NCI-H226 (cell line): ENCODE measurements at regions not wholly inside any gene's neighbourhood (a gene's known extent, or its start where the extent isn't known, plus 50 kb on each side); places are given as distances from the start of the nearest gene placed in this dataset.

Experiments used
- DNase-seq: peaks from one replicate; pipeline ENCODE4 v3.0.0-alpha.2; 2015

- no peak for DNase-seq
Observed at GRCh38 chr6:108734271-108734922, 113.8 kb upstream of the ARMC2 start.

DNA sequence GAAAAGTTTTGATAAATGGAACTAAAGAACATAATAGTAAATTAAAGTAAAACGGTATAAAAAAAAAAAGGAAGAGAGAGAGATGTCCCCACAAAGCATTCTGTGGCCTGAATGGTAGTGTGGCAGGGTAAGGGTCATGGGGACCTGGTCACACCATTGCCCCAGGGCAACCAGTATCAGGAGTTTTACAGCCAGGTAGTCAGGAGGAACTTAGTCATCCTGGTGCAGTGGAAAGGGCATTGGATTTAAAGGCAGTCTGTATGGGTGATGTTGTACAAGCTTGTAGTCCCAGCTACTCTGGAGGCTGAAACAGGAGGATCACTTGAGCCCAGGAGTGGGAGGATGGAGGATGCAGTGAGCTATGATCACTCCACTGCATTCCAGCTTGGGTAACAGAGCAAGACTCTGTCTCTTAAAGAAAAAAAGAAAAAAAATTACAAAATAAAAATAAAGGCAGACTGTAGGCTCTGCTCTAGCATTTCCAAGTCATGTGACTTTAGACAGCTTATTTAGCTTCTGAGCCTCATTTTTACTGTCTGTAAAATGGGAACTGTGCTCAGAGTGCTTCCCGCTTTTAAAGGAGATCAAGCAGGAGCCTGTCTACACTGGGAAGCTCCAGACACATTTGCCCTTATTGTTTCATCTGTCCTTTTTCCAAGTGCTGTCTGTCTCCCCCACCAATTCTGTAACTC is 112.8 kb upstream of the ARMC2 start:
- no peak for DNase-seq

- peak; percentile 34 for DNase-seq
Observed at GRCh38 chr6:108736002-108736361, 112.2 kb upstream of the ARMC2 start.

DNA sequence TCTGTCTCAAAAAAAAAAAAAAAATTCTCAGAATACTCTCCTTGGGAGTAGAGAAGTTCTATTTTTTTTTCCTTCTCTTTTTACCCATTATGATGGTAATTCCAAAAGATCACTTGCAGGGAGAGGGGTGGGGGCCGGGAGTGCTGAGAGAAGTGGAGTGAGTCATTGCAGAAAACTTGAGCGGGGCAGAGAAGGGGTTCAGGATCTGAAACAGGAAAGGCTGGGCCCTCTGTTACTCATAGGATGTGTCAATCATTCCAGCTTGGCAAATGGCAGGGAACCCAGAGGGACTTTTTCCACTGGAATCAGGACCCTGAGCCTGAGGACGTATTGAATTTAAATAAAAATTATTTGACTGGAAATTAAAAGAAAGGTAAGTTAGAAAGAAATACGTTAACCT is 111.4 kb upstream of the ARMC2 start:
- peak; percentile 92 for DNase-seq

DNA sequence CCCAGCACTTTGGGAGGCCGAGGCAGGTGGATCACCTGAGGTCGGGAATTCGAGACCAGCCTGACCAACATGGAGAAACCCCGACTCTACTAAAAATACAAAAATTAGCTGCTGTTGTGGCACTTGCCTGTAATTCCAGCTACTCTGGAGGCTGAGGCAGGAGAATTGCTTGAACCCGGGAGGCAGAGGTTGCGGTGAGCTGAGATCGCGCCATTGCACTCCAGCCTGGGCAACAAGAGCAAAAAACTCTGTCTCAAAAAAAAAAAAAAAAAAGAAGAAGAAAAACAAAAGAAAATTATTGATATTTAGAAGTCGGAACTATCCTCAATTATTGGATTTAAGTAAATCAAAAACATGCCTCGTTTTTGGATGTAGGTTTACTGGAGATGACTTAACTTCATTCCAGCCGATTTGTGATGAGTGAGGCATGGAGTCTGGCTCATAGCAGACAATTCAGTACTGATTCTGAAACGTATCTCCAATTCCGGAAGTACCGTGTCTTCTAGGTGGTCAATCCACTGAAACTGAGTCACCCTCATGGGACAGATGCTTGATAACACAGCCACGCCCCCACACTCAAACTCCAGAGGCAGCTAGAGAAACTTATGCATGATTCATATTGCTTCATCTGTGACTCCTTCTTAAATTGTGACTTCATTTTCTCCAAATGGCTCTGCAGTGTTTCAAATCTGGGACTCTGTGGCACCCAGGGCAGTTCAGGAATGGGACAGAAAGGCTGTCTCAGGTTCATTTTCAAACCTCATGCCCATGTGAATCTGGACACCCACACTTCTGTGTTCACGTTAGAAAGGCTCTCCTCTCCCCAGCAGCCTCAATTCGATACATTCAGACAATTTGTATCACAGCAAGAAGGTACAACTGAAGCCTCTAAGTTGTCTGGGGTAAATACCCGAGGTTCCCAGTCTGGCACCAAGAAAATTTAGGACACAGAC is 110.4 kb upstream of the ARMC2 start:
- DNase-seq = peak; percentile 87

DNA sequence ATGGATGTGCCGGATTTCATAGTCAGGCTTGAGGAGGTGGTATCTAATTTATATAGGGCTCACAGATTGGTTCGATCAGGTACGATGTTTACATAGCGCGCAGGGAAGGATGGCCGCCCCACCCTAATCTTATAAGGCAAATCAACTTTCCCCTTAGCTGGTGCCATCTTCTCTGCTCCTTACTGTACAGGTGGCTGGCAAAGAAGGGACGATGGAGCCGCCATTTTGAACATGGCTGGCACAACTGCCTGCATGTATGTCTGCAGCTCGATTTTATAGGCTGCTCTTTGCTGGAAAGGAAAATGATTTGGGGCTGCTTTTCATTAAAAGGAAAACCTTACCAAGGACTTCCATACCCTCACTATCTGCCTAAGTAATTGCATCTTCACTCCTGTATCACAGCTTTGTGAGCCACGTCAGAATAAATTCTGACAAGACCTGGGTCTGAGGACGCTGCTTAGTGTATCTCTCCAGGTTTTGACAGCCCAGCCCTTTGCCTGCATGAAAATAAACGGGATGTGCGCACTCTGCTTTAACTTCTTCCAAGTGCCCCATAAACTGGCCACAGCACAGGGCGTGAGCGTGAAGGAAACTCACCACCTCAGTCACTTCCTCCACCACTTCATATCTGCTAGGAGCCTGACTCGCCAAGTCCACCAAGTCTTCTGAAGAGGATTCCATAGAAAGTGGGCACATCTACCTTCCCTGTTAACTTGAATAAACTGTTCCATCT is 109.4 kb upstream of the ARMC2 start:
- no peak for DNase-seq

GRCh38 chr6:108739496-108740330 is 108.5 kb upstream of the ARMC2 start:
- DNase-seq = no peak

- no peak for DNase-seq
Observed at GRCh38 chr6:108741331-108741989, 106.8 kb upstream of the ARMC2 start.

DNA sequence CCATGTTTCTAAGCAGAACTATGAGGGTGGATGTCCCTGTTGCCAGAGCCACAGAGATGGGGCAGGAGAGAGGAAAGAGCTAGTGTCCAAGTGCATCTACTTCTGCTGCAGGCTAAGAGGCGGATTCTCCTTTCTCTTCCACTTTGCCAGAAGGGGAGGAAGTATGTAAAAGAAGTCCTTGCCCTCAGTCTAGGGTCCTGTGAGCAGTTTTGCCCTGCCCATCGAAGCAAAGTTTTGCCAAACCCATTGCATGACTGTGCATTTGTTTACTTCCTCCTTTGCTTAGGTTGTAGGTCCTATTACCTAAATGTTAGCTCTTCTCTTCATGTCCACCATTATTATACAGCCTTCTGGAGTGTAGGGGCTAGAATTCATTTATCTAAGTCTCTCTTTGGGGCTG is 106.2 kb upstream of the ARMC2 start:
- no peak for DNase-seq

DNA sequence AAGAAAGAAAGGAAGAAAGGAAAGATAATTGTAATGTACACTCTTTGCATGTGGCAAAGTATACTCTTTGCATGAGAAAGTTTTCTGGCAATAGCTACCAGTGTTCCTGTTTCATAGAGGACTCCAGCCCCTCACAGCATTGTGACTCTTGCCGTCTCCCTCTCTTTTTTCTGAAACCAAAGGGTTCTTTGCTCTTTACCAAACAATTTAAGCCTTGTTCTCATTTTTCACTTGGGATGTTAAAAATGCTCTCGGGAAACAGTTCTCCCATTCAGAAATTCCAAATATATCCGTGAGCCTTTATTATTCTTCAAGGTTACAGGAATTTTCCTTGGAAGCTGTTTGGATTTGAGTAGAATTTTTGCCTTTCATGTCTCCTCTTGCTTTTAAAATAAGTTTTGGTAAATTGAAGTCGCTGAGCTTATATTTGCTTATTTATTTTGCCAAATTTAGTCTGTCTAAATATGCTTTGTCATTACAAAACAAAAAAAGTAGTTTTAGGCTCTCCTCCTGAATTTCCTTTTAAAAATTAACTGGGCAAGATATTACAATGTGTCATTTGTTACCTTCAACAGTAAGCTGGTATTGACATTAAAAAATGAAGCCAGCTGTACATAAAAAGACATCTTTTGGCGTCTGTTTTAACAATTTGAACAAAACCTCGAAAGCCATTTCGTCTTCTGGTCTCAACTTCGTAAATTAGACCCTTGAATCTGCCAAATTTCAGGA is 103.8 kb upstream of the ARMC2 start:
- DNase-seq = no peak

GRCh38 chr6:108744996-108745395 is 103.2 kb upstream of the ARMC2 start:
- no peak for DNase-seq

GRCh38 chr6:108745664-108746336 is 102.4 kb upstream of the ARMC2 start:
- no peak for DNase-seq

DNA sequence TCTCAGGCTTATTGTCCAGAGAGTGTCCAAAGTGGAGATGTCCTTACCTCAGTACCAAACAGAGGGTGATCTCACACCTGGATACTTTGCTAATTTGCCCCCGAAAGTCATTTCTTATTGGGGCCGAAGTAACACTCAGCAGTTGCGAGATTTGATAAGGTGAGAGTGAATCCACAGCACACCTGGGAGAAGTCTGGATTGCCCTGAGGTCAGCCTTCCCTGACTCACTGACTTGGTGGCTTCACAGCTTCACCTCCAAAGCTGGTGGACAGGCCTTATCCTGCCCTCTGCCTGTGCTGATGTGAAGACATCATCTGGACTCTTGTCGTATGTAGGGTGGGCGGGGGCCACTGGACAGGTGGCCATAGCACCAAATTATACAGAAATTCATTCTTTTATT is 101.9 kb upstream of the ARMC2 start:
- DNase-seq = no peak

DNA sequence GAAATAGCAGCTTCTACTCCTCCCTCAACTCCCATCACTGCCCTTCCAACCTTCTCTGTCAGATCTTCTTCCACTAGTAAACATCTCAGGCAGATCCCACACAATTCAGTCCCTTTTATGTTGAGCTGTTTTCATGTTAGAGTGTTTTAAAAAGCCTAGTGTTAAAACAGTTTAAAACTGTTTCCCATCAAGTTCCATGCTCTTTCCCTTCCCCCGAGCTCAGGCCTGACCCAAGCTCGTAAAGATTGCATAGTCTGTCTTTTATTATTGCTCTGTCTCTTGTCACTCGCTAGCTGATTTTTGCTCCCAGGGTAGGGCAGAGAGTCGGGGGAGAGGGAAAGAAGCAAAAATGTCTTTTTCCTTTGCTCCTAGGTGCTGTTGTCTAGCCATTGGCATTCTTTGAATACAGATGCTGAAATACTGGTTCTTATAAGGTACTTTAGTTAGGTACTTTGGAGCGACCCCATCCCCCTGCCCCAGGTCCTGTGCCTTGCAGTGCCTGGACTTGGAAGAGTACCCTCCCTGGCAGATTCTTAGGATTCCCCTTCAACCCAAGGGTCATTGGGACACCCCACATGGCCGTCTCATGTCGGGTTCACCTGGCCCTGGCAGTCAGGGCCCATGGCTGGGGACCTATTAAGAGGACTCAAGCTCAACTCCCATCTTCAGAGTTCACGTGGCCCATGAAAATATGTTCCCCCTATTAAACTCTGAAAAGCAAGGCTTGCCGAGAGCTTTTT is 101.2 kb upstream of the ARMC2 start:
- no peak for DNase-seq

GRCh38 chr6:108748055-108748454 is 100.2 kb upstream of the ARMC2 start:
- DNase-seq = no peak

DNA sequence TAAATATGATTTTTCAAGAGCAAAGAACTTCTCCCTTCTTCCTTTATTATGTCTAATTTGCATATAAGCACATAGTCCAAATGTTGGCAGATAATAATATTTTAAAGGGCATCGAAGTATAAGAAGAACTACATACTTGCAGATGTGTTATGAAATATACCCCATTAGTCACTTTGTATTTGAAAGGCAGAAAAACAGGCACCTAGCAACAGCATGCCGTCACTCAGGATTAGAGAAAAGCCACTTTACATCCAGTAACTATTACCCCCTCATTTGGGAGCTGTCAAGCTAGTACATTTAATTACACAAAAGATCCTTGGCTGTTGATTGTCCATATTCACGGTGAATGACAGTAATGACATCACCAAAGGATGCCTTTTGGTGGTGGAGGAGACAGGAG is 99.3 kb upstream of the ARMC2 start:
- DNase-seq = no peak

DNA sequence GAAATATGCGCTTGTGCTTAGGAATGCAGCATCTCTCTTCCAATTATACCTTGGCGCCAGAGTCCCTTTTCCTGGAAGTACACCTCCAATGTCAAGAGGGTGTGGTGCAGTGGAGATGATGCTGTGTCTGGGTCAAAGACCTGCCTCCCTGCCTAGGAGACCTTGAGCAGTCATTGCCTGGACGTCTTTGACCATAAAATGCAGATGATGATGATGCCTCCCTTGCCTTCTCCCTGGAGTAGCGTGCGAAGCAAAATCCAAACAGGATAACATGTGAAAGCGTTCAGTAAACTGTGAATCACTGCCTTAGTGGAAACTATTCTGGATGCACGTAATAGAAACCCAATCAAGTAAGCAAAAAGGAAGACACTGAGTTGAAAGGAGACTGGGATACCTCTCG is 97.4 kb upstream of the ARMC2 start:
- DNase-seq = no peak

GRCh38 chr6:108751282-108751681 is 96.9 kb upstream of the ARMC2 start:
- no peak for DNase-seq
